ENCODE measurements at regions not wholly inside any gene's neighbourhood (a gene's known extent, or its start where the extent isn't known, plus 50 kb on each side); places are given as distances from the start of the nearest gene placed in this dataset.

DNA sequence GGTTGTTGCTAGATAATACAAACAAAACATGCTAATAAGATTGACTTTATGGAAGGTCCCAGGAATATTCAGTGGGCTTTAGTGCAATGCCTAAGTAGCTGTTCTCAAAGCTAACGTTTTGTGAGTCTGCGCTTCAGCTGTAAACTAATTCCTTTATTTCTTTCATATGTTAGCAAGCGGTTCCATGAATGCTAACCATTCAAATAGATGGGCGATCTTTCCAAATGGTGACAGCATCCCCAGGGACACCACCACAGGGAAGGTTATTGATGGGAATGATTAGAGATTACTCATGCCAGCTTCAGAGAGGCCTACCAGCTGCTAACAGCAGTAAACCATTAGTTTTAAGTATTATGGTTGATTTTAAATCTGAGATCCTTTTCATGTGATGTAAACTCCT is 405.7 kb upstream of the MCTP2 start (continued):
- TF ChIP-seq, protein P1, sequence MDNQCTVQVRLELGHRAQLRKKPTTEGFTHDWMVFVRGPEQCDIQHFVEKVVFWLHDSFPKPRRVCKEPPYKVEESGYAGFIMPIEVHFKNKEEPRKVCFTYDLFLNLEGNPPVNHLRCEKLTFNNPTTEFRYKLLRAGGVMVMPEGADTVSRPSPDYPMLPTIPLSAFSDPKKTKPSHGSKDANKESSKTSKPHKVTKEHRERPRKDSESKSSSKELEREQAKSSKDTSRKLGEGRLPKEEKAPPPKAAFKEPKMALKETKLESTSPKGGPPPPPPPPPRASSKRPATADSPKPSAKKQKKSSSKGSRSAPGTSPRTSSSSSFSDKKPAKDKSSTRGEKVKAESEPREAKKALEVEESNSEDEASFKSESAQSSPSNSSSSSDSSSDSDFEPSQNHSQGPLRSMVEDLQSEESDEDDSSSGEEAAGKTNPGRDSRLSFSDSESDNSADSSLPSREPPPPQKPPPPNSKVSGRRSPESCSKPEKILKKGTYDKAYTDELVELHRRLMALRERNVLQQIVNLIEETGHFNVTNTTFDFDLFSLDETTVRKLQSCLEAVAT (IDR thresholded peaks at IDR 0.05), result no peak
- TF ChIP-seq MBD2 (IDR thresholded peaks at IDR 0.05; ENCODE audit: borderline replicate concordance, low read depth) (no peak), HMG20B (CRISPR knock-in tag; IDR thresholded peaks at IDR 0.05) (no peak), TEAD1 (CRISPR knock-in tag; IDR thresholded peaks at IDR 0.05) (no peak), SMAD2 (IDR thresholded peaks at IDR 0.05; ENCODE audit: low read depth, low read length) (no peak), ZNF232 (CRISPR knock-in tag; IDR thresholded peaks at IDR 0.05) (no peak), CC2D1A (IDR thresholded peaks at IDR 0.05) (no peak)
- TF ChIP-seq, protein P2, sequence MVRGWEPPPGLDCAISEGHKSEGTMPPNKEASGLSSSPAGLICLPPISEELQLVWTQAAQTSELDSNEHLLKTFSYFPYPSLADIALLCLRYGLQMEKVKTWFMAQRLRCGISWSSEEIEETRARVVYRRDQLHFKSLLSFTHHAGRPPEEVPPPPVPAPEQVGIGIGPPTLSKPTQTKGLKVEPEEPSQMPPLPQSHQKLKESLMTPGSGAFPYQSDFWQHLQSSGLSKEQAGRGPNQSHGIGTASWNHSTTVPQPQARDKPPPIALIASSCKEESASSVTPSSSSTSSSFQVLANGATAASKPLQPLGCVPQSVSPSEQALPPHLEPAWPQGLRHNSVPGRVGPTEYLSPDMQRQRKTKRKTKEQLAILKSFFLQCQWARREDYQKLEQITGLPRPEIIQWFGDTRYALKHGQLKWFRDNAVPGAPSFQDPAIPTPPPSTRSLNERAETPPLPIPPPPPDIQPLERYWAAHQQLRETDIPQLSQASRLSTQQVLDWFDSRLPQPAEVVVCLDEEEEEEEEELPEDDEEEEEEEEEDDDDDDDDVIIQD (CRISPR knock-in tag; IDR thresholded peaks at IDR 0.05), result no peak

All from K562 (cell line).